Colonic mucosa (tissue), 4 donors: ENCODE measurements at regions not wholly inside any gene's neighbourhood (a gene's known extent, or its start where the extent isn't known, plus 50 kb on each side); places are given as distances from the start of the nearest gene placed in this dataset.

Source experiments
- DNase-seq: peaks from one replicate; pipeline ENCODE4 v3.0.0-alpha.2; 2020
- H3K27ac ChIP-seq: fragments of 200-600 bp; one replicate; pipeline ENCODE4 v1.8.0; 2021
- H3K27me3 ChIP-seq: fragments of 200-600 bp; one replicate; pipeline ENCODE4 v1.8.0; 2021
- H3K36me3 ChIP-seq: fragments of 200-600 bp; one replicate; pipeline ENCODE4 v1.8.0; 2021
- H3K4me1 ChIP-seq: fragments of 200-600 bp; one replicate; pipeline ENCODE4 v1.8.0; 2021; ENCODE audit warnings: mild to moderate bottlenecking
- H3K4me3 ChIP-seq: fragments of 200-600 bp; one replicate; pipeline ENCODE4 v1.8.0; 2021
- H3K9ac ChIP-seq, 2 donors: one replicate each; pipeline ENCODE4 v1.7.0; 2013; ENCODE audit warnings: control low read depth in 2 of 2, low read depth in 2 of 2, low read length in 2 of 2
- H3K9me3 ChIP-seq: fragments of 200-600 bp; one replicate; pipeline ENCODE4 v1.8.0; 2021
- intact Hi-C: fragments of 100-400 bp; cut with DNase I; formaldehyde crosslinking; loops from one replicate; pipeline ENCODE4 v1.14.1; 2022
- TF ChIP-seq, protein P1 (sequence below): fragments of 200-600 bp; IDR thresholded peaks from one replicate; pipeline ENCODE4 v1.8.0; 2022; ENCODE audit warnings: antibody characterized with exemption, mild to moderate bottlenecking
- donor health status: healthy.
- donor health status: DM: no; HTN: no; CAD: no.
- donor health status: DM: no; HTN: no; CAD: no.

DNA sequence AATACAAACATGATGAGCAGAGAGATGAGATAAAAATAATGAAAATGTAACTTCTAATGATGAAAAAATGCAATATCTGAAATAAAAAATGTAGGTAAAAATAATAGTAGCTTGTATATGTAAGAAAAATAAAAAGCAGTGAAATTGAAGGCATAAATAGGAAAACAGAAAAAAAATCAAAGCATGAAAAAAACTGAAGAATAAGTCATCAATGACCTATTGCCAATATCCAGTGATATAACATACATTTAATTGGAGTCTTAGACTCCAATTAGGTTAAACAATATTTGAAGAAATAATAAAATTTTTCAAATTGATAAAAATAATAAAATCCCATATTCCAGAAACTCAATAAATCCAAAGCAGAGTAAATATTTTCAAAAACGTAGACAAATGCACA, 114.0 kb upstream of the HDGFL1 start:
- no peaks in the 10 kb centered on the region for H3K9me3 ChIP-seq
- TF ChIP-seq, protein P1, sequence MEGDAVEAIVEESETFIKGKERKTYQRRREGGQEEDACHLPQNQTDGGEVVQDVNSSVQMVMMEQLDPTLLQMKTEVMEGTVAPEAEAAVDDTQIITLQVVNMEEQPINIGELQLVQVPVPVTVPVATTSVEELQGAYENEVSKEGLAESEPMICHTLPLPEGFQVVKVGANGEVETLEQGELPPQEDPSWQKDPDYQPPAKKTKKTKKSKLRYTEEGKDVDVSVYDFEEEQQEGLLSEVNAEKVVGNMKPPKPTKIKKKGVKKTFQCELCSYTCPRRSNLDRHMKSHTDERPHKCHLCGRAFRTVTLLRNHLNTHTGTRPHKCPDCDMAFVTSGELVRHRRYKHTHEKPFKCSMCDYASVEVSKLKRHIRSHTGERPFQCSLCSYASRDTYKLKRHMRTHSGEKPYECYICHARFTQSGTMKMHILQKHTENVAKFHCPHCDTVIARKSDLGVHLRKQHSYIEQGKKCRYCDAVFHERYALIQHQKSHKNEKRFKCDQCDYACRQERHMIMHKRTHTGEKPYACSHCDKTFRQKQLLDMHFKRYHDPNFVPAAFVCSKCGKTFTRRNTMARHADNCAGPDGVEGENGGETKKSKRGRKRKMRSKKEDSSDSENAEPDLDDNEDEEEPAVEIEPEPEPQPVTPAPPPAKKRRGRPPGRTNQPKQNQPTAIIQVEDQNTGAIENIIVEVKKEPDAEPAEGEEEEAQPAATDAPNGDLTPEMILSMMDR: no peak
- no peak overlapping the region for H3K27ac ChIP-seq
- DNase-seq: no peak
- H3K4me1 ChIP-seq: no peaks in the 10 kb centered on the region
- H3K9ac ChIP-seq: no peak overlapping the region
- no peaks in the 10 kb centered on the region for H3K27me3 ChIP-seq
- H3K4me3 ChIP-seq: no peak overlapping the region
- no peaks in the 10 kb centered on the region for H3K36me3 ChIP-seq
- intact Hi-C loops: no loop called here

DNA sequence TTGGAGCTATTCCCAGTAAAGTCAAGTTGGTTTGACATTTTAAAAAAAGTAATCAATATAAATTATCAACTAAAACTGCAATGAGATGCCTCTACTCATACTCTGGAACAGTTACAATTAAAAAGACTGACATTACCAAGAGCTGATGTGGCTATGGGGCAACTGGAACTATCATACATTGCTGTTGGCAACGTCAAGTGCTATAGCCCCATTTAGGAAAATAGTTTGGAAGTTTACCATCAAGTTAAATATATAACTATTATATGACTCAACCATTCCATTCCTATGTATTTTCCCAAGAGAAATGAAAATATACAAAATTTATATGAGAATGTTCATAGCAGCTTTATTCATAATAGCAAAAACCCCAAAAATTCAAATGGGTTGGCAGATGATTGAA, 111.4 kb upstream of the HDGFL1 start:
- no peak overlapping the region for H3K27ac ChIP-seq
- no peaks in the 10 kb centered on the region for H3K36me3 ChIP-seq
- H3K4me3 ChIP-seq: no peak overlapping the region
- no peaks in the 10 kb centered on the region for H3K27me3 ChIP-seq
- H3K9me3 ChIP-seq: no peaks in the 10 kb centered on the region
- H3K4me1 ChIP-seq: no peaks in the 10 kb centered on the region
- TF ChIP-seq, protein P1: no peak
- H3K9ac ChIP-seq: no peak overlapping the region
- DNase-seq: no peak
- intact Hi-C loops: no loop called here

DNA sequence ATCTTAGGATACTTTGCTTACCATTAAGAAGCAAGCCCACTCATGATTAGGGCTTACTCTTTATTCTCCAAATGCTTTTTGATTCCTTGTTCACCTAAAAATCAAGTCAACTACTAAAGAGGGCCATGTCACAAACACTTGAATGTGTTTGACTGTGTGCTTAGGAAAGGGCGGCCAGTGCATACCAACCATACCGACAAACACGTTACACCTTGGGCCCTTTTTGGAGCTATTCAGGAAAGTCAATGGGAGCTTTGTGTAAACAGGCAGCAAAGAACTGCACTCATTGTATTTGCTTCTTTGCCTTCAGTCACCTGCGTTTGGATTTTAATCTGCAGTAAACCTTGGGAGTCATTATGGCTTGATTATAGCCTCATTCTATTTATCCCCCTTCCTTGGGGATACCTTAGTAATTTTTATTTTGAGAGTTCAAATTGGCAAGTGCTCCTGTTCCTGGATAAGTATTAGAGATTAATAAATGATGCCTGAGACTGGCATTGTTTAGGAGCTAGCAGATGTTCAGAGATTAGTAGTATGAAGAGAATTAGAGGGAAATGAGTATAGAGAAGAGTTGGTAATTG, 102.6 kb upstream of the HDGFL1 start:
- H3K9ac ChIP-seq: no peak overlapping the region
- no peak overlapping the region for H3K27ac ChIP-seq
- TF ChIP-seq, protein P1: no peak
- no peak overlapping the region for H3K4me3 ChIP-seq
- intact Hi-C loops: no loop called here
- H3K27me3 ChIP-seq: no peaks in the 10 kb centered on the region
- H3K9me3 ChIP-seq: no peaks in the 10 kb centered on the region
- DNase-seq: no peak
- peaks cover 4% of the 10 kb centered on the region for H3K4me1 ChIP-seq
- H3K36me3 ChIP-seq: no peaks in the 10 kb centered on the region

DNA sequence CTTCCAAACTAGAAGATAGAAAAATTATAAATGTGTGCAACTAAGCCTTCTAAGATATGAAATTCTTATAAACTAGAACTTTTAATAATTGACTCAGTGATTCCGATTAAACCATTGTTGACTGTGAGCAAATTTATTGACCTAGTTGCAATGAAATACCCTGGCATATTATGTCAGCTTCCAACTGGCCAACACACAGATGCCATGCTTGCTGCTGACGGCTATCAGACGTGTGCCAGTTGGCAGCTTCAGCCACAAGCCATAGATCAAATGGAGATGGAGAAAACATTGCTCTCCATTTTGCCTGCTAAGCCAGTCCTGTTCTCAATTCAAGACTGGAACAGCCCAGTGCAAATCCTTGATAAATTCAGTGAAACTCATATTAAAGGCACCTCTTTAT, 101.7 kb upstream of the HDGFL1 start:
- Histone ChIP-seq H3K4me3 (no peak overlapping the region), H3K36me3 (no peaks in the 10 kb centered on the region), H3K9me3 (no peaks in the 10 kb centered on the region), H3K27me3 (no peaks in the 10 kb centered on the region), H3K27ac (no peak overlapping the region), H3K4me1 (peaks cover 4% of the 10 kb centered on the region), H3K9ac (no peak overlapping the region)
- DNase-seq: no peak
- TF ChIP-seq, protein P1: no peak
- intact Hi-C loops: no loop called here

DNA sequence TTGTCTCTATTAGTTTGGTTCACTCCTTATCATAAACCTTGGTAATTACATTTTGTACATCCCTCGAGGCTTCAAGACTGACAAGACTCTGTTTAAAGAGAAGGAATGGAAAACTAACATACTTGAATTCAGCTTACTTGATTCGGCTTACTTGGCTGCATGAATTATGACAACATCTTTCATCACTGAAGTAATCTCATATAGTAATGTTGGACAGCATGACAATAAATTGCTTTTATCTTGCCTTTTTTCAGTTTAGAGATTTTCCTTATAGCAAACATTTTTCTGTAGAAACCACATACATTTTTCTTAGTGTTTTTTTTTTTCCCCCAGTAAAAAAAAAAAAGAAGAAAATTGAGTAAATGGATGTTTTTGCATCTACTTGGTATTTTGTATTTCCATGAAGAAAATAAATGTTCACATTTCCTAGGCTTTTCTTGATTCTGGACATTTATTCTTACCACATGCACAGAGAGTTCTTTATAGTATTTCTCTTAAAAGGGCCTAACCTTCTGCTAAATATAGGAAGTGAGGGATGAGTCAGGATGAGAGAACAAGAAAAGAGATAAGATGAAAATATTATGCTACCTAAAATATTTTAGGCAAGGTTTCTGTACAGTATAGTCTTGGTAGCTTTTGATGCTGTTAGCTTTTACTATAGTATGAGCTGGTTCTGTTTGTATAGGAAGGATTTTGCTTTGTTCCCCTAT, 101.0 kb upstream of the HDGFL1 start:
- Histone ChIP-seq H3K4me1 (peaks cover 4% of the 10 kb centered on the region), H3K36me3 (no peaks in the 10 kb centered on the region), H3K9ac (no peak overlapping the region), H3K27me3 (no peaks in the 10 kb centered on the region), H3K27ac (no peak overlapping the region), H3K9me3 (no peaks in the 10 kb centered on the region), H3K4me3 (no peak overlapping the region)
- DNase-seq: no peak
- intact Hi-C loops: no loop called here
- TF ChIP-seq, protein P1: no peak
